GM19099 (cell line): ENCODE measurements at regions not wholly inside any gene's neighbourhood (a gene's known extent, or its start where the extent isn't known, plus 50 kb on each side); places are given as distances from the start of the nearest gene placed in this dataset.

Experiments used
- POLR2A ChIP-seq: IDR thresholded peaks from 3 replicates; pipeline ENCODE4 v1.6.1; 2011; ENCODE audit warnings: low read depth; ENCODE audit not compliant: insufficient read length; ENCODE audit errors: extremely low read depth

DNA sequence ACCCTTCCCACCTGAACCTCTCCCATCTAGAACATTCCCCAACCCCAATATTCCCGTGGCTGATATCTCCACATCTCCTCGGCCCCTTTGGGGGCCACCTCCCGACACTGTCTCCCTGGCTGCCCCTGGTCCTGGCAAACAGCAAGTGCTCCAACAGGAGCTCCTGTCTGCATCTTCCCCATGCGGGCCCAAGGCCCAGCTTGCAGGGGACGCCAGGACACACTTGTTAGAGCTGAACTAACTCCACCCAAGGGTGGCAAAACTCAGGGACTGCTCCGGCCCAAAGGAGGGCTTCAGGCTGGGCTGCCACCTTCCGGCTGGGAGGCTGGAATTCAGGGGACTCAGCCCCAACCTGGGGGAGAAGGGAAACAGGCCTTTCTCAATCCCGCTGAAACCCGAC, 106.6 kb downstream of the NCOR2 start:
- no peak for TF ChIP-seq POLR2A

GRCh38 chr12:124459852-124460645, 107.4 kb downstream of the NCOR2 start:
- TF ChIP-seq POLR2A = no peak

DNA sequence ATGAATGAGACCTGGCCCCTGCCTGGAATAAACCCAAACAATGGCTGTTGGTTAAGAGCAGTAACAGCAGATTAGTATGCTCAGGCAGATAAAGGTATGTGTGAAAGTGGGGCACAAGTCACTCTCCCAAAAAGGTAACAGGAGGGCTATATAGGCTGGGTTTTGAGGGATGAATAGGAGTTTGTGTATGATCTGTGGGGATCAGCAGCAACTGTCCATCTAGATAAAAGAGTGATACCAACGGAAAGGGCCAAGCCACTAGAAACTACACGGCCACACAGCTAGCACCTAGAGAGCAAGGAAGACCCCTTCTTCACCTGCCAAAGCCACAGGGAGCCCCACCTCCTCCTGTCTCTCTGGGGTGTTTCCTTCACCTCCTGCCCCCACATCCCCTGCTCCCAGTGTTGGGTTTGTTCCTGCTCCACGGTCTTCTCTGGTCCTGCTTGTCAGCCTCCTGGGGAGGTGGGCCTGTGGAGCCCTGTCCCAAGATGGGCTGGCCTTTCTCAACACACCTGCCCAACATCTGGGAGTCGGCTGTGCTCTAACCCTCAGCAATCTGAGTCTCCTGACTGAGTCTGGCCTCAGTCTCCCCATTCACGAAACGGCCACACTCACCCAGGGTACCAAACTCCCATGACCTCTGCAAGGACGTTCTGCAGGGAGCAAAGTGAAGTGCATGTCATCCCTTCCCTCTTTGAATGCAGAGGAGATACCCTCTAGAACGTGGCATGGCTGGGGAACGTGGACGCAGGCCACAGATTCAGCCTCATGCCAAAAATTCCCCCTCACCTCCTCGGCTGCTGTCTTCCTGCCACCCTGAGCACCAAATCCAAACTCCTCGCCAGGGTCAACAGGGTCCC, 108.2 kb downstream of the NCOR2 start:
- no peak for TF ChIP-seq POLR2A

- no peak for TF ChIP-seq POLR2A
Observed at GRCh38 chr12:124458220-124458991, 109.0 kb downstream of the NCOR2 start.

DNA sequence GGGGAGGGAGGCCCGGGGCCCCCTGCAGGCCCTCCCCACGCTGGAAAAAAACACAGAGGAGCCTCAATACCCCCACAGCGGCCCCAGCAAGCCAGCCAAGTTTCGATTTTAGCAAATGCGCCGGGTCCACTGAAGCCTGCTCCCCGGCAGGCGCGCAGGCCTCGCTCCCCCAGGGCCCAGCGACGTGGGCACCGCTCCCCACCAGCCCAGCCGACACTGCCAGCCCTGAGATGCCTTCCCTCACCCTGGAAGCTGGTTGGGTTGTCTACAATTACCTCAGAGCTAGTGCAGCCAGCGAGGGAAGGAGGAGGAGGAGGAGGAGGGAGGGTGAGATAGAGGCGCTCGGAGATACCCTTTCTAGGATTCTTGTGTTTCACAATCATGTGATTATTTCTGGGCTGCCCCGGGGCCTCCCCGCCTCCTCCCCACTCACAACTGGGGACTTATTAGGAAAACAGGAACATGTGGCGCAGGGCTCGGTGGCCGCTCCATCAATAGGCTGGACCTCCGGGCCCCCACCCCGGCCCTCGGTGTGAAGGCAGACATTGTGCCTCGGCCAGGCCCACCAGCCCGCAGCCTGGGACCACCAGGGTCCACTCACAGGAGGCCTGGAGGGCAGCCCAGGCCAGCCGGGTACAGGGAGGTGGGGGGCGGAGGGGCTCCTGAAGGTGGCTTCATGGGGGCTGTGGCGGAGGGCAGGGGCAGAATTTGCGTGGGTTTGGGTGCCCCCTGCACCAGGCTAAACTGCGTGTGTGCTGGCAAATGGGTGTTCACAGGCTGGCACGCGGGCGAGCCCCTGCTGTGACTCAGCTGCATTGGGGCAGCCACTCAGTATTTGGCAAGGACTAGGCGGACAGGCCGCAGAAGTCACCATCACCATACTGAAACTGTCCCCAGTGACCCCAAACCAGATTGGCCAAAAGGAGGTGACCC, 109.9 kb downstream of the NCOR2 start:
- TF ChIP-seq POLR2A = no peak

DNA sequence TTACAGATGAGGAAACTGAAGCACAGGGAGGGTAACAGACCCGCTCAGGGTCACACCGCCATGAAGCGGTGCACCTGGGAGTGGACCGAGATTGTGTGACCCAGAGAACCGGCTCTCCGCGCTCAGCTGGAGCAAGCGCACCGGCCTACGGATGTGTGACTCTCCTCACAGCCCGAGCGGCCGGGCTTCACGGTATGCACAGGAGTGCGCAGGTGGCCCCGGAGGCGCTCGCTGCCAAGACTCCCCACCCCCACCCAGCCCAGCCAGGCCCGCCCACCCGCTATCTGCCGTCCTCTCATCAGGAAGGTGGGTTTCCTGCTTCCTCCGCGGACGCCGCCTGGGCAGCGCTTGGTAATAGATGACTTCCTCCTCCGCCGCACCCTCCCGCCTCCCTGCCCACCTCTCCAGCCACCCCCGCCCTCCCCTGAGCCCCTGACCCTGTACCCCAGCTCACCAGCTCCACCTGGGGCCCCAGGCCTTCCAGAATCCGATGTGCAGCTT, 110.7 kb downstream of the NCOR2 start:
- peak; percentile 17 for TF ChIP-seq POLR2A

DNA sequence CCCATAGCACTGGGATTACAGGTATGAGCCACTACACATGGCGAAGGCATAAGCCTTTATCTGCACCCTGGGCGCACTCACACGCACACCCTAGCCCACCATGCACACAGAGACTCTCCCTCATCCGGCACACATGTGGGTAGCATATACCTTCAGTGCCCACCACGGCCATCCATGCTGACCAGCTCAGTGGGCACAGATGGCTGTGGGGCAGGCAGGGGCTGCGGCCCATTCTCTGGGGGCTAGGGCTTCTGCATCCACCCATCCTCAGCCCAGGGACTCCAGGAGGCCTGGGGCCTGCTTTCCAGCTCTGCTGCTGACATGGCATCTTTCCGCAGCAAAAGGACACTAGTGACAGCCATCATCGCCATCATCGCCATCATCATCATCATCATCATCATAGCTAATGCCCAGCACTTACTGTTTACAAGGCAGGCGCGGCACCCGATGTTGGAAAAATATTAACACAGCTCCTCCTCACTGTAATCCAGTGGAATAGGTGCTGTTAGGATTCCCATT, 111.2 kb downstream of the NCOR2 start:
- no peak for TF ChIP-seq POLR2A

DNA sequence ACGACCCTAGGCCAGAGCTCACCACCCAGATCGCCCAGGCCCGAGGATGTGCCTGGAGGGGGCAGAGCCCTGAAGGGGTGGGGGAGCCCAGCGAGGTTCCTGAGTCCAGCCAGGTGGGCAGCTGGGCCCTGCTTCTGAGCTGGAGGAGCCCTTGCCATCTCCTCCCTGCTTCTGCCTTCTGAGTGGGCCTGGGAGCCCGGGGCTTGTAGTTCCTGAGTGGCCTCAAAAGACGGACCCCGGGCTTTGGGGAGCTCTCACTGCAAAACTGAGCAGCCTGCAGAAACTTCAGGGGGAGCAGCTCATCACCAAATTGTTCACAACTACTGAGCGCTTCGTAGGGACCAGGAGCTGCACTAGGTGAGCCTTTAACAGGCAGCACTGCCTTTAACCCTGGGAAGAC, 112.1 kb downstream of the NCOR2 start:
- TF ChIP-seq POLR2A = no peak

- TF ChIP-seq POLR2A = no peak
Observed at GRCh38 chr12:124454735-124455134, 112.7 kb downstream of the NCOR2 start.

GRCh38 chr12:124454352-124454725, 113.1 kb downstream of the NCOR2 start:
- no peak for TF ChIP-seq POLR2A

DNA sequence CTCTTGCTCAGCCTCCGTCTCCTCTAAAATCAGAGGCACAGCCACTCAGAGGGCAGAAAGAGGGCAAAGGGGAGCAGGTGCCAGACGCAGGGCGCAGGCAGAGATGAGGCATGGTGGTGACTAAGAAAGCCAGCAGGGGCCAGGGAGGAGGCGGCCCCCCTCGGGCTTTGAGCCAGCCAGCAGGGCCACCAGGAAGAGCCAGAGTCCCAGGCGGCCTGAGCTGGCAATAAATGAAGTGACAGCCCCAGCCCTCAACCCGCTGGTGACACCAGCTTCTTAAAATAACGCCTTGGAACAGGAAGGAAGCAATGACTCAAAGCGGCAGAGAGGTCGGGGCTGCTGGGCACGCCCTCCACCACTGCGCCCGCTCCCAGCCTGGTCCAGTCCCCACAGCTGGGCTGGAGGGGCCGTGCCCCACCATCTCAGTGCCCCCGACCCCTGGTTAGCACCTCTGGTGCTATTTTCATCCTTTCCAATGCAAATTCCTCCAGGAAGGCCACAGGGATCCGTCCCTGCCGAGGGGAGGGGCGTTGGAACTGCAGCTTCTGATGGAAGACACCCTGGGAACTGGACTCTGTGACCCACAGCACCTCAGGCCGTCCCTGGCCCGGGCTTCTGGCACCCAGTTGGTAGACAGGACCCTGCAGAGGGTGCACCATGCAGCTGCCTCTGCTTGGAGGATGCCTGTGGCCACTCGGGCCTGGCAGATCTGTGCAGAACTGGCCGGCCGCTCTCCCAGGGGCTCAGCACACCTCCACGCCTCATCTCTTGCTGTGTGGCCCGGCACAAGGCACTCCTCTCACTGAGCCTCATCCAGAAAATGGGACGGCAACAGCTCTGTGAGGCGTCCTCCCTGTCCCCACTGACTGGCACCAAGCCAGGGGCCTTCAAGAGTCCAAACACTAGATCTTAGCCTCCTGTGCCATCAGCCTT, 113.7 kb downstream of the NCOR2 start:
- TF ChIP-seq POLR2A = peak; percentile 47

DNA sequence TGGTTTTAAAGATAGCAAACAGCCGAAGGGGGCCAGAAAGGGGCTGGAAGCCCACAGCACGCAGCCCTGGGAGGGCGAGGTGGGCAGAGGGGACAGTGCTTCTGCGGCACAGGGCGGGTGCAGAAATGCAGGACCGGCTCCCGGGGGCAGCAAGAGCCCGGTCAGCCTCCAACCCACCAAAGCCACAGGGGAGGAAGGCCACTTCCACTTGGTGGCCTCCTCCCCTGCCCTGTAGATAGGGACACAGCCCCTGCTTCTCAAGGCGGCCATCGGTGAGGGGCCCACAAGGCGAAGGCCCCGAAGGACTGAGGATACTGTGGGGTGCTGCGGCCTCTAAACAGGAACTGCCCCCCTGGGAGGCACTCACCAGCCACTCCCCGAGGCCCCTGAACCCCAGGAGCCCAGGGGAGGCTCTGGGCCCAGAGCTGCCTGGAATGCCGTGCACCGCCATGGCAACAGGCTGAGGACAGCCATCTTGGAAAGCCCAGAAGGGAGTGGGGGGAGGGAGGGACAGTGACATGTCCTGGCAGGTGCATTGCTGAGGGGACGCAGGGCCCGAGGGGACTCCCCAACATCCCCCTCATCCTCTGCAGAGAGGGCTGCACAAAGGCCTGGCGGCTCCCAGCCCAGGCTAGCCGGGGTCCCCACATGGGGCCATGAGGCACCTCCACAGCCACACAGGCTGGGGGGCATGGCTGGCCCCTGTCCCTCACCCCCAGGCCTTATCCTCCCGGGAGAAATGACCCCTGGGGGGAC, 114.7 kb downstream of the NCOR2 start:
- no peak for TF ChIP-seq POLR2A
